NCI-H1105 treated with DMSO at 0.1 percent for 48 hours (cell line): ENCODE measurements at regions not wholly inside any gene's neighbourhood (a gene's known extent, or its start where the extent isn't known, plus 50 kb on each side); places are given as distances from the start of the nearest gene placed in this dataset.

ENCODE experiments used
- DNase-seq: peaks from one replicate; lab custom pipeline; 2025; lab: John Stamatoyannopoulos, UW

DNA sequence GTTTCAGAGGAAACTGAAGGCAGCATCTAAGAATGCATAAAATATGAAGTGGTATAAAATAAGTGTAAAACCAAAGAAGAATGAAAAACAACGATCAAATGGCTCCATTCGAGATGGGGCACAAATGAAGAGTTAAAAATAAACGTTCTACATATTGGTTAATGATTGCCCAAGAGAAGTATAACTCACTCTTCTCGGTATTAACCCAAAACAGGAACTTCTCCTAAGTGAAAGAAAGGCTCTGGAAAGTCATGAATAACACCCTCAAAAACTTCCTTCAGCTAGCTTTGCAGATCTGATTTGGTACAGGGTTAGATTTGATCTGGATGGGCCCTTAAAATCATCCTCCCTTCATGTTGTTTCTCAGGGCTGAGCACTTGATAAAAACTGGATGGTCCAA lies 94.3 kb upstream of the ADO start:
- no peak for DNase-seq

DNA sequence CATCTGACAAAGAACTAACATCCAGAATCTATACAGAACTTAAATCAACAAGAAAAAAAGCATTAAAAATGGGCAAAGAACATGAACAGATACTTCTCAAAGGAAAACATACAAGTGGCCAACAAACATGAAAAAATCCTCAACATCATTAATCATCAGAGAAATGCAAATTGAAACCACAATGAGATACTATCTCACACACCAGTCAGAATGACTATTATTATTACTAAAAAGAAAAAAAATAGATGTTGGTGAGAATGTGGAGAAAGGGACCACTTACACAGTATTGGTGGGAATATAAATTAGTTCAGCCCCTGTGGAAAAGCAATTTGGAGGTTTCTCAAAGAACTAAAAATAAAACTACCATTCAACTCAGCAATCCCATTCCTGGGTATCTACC lies 89.1 kb upstream of the ADO start:
- no peak for DNase-seq

DNA sequence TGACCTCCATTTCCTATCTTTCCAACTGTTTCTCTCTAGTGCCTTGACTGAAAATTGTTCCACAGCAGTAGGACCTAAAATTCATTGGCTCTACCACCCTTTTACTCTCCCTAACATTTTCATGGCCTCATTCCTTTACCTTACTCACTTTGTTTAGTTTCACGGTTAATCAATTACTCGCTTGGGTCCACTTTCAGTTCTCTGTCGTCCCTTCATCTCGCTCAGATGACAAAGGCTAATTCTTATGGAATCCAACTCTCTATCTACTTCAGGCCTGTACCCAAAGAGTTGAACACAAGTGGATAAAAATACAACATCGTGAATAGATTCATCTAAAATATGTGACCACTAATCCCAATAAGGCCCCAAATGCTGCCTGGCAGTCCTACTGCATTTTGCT lies 85.9 kb upstream of the ADO start:
- DNase-seq, result no peak

DNA sequence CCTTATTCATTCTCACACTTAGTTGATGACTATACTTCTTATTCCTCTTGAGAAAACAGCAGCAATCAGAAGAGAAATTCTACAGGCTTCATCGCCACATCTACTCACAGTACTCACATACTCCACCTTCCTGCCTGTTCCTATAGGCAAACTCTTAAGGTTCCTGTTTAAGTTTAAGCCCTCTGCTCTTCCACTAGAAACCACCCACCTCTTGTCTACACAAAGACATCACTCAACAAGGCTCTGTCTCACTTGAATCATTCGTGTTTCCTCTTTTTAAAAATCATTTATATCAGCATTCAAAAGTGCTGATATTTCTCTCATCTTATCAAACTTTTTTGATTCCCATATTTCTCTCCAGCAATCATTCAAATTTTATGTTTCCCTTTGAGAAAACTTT lies 85.5 kb upstream of the ADO start:
- DNase-seq, result no peak

DNA sequence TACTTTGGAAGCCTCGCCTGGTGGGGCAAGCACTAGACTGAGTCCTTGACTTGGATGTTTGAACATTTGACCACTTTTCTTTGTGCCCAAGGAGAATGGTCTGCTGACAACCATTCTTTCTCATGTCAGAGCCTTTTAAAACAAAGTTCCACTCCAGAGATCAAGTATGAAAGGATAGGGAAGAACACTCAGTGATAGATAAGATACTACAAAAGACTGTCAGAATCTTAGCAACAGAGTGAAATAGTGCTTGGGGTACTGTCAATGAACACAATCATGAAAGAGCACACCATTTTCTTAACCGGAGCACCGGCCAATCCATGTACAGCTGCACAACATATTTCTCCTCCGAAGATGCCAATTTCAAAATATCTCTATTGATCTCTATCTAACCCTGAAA lies 82.8 kb upstream of the ADO start:
- DNase-seq, result no peak

DNA sequence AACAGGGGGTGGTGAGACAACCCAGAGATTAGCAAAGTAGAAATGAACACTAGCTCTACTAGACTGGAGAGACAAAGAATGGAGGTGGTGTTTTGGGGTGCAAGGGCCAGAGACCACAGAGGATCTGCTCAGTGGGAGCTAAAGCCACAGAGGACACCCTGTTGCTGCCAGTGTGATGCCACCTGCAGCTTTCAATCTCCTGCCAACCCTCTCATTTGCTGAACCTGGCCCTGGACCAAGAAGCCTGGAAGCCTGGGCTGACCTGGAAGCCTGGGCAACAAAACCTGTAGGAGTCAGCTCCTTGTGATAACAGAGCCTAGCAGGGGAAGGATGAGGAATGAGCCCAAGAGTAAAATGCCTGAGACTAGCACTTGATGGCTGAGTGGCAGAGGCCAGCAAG lies 81.1 kb upstream of the ADO start:
- DNase-seq, result no peak

DNA sequence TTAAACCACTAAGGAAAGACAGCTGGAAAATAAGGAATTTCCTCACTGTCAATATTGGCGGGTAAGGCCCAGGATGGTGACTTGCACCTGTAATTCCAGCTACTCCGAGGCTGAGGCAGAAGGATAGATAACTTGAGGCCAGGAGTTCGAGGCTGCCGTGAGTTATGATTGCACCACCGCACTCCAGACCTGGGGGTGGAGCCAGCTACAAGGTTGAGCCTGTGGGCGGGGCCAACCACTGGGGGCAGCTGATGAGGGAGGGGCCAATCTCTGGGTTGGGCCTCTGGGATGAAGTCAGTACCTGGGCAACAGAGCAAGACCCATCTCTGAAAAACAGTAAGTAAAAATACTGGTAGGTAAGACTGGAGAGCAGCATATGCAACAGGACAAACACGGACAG lies 80.1 kb upstream of the ADO start:
- DNase-seq, result no peak

DNA sequence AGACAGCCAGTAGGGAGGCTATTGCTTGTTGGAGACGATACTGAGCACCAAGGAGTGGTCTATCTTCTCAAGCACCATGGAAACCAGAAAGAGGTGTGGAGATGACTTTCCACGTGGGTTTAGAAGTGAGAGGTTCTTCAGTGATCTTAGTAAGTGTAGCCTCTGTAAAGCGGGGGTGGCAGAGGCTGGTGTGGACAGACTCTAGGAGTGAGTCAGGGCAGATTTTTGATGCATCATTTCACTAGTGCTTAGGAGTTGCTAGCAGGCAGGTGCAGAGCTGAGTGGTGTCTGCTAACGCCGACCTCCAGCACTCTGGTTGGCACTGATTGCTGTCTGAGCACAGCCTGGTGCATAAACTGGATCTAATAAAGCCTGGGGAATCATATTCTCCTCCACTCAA lies 78.4 kb upstream of the ADO start:
- DNase-seq, result no peak

DNA sequence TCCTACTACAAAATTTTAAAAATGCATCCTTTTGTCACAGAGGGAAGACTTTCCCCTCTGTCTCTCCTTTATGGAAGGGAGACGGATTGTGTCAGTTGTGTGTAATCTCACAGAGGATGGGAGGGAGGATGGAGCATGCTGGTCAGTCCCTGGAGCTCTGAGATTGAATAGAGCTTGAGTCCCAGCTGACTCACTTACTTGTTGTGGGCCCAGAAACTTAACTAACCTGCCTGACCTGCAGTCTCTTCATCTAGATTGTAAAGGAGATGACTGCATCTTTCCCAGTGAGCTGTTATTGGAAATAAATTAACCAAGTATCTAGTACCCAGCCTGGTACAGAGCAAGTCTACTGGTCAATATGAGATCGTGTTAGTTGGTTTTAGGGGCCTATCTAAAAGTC lies 77.9 kb upstream of the ADO start:
- DNase-seq, result no peak

DNA sequence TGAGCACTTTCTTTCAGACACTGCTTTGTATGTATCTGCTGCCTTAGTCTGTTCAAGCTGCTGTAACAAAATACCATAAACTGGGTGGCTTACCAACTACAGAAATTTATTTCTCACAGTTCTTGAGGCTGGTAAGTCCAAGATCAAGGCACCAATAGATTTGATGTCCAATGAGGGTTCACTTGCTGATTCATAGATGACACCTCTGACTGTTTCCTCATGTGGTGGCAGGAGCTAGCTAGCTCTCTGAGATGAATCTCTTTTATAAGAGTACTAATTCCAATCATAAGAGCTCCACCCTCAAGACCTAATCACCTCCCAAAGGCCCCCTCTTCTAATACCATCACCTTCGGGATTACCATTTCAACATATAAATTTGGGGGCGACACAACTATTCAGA lies 76.6 kb upstream of the ADO start:
- no peak for DNase-seq

DNA sequence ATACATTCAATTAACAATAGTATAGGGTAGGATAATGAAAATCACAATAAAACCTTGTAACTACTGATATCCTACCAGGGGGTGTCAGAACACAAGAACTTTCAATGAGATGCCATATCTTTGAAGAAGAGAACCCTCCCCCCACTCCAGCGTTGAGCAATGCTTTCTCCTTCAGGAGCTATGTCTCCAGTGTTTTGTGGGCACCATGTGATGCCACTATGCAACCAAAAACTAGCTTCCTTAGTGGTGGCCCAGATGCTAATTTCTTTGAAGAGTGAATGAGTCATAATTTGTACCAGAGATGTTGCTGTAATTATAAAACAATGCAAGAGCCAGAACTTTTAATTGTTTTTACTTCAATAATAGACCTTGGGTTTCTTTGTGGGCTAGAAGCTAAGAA lies 76.0 kb upstream of the ADO start:
- no peak for DNase-seq

DNA sequence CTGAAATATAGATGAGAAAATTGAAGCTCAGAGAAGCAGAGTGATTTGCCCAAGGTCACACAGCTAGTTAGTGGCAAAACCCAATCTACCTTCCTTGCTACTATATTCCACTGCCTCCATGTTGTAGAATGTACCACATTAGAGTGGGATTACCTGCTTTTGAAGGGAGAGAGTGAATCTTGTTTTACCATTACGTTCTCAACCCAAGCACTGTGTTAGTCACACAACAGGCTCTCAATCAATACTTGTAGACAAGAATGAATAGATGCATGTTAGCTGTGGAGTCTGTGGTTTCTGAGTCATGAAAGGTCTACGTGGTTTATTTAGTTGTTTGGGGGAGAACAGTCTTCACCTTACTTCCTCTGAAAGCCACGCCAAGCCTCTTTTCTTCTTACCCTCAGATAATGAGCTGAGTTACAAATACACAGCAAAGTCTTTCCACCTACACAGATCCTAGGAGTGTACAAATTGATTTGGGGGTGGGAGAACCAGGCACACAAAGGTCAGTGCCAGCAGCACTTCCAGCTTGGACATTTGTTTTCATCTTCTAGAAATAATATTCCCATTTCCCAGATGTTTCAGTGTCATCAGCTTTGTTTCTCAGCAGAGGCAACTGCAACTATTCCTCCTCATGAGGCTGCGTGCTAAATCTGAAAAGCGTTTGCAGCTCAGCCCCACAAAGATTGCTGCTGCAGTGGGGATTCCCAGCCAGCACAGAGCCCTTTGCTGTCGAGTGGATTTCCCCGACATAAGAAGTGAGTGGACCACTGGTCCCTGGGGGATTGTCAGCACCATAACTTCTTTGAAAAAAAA lies 71.5 kb upstream of the ADO start:
- no peak for DNase-seq

DNA sequence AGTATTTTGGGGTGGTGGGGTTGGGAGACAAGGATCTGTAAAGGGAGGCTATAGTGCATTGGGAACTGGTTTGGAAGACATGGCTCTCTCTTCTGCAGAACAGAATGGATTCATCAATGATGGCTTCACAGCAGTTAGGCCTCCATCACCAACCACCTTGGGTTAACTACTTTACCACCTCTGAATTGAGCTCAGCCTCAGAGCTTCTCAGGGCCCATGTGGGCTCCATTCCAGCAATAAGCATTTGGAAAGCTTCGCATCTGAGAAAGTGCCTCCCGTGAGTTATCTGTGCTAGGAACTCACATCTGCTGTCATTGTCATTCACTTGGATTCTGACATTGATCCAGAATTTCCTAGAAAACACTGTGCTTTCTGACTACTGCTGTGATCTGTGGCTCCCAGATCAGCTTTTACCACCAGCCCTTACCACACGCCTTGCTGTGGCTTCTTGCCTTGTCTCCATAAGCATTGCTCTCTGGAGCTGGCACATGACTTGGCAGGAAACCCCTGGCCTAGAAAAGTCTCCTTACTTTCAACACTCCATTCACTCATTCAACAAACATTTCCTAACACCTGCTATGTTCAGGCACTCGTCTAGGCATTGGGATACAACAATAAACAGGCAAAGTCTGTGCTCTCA lies 70.7 kb upstream of the ADO start:
- DNase-seq, result no peak

DNA sequence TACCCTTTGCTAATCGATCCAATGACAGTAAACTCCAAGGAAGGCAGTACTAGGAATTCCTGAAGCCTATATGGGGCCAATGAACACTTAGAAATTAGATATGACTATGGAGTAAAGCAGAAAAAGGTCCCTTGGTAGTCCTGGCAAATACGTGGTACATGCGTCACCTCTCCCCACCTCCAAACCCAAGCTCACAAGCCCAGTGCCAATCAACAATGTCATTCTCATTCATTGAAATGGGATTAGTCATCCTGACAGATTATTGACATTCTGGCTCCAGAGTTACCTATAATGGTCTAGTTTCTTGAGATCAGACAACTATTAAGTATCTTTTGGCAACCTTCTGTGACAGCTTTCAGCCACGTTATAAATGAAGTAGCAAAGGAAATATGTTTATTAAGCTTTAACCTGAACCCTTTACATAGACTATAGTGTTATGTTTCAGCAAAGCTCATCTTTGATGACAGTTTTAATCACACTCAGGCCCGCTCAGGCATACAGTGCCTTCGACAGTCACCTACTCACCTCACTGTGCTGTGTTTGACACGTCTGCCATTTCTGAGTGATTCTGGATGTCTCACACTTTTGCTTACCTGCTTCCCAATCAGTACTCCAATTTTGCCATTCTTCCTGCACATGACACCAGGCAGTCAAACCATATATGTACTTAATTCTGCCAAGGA lies 69.6 kb upstream of the ADO start:
- DNase-seq, result no peak

DNA sequence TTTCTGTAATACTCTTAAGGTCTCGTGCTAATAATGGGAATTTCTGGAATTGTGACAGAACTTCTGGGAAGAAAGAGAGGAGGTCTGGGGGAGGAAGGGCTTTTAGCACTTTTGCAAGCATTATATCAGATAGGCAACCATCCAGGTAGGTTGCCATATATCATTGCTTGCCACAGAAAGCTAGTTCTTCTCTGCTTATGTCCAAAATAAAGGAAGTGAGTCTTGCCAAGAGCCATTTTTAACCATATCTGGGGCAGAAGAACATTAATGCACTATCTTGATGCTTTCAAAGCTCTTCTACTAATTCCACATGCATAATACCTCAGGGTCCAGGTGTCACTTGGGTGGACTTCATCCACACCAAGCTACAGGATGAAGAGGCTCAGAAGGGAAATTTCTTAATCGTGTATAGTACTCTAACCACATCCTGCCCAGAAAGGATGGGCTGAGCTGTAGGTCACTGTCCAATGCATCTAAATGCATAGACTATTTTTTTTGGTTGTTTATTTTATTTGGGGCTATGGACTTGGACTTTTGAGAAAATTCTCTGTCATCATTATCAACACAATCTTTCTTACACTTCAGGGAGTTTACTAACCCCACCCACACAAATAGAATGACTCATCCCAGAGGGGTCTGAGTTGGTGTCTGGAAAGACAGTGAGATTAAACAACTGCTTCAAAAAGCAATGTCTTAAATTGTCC lies 68.9 kb upstream of the ADO start:
- DNase-seq, result no peak

DNA sequence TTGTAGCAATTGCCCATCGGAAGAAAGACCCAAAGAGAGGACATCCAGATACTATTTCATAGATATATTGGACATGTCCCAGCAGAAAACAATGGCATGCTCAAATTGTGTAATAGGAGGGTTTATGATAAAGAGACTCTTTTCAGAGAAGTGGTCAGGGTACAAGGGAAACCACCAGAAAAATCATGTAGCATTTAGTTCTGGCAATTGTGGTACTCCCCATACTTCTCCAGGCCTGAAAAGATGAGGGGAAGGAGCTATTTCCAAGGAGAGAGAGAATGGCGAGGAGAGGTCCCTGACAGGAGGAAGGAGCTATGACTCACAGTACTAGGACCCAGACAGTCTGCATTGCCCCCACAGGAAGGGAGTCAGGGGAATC lies 68.4 kb upstream of the ADO start:
- DNase-seq, result no peak

DNA sequence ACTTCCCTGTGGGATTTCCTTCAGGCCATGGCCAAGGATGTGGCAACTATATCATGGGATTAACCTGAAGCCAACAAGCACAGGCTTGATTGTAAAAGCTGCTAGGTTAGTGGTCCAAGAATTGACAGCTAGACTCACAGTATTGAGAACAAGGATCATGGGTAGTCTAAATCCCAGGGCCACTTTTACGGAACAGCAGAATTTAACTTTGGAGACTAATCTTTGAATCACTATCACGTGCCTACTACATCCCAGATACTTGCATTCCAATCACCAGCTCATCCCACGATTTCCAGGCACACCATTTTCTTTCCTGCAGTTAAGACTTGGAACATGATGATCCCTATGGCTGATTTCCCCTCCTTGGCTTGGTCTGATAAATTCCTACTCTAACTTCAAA lies 65.6 kb upstream of the ADO start:
- DNase-seq, result no peak

DNA sequence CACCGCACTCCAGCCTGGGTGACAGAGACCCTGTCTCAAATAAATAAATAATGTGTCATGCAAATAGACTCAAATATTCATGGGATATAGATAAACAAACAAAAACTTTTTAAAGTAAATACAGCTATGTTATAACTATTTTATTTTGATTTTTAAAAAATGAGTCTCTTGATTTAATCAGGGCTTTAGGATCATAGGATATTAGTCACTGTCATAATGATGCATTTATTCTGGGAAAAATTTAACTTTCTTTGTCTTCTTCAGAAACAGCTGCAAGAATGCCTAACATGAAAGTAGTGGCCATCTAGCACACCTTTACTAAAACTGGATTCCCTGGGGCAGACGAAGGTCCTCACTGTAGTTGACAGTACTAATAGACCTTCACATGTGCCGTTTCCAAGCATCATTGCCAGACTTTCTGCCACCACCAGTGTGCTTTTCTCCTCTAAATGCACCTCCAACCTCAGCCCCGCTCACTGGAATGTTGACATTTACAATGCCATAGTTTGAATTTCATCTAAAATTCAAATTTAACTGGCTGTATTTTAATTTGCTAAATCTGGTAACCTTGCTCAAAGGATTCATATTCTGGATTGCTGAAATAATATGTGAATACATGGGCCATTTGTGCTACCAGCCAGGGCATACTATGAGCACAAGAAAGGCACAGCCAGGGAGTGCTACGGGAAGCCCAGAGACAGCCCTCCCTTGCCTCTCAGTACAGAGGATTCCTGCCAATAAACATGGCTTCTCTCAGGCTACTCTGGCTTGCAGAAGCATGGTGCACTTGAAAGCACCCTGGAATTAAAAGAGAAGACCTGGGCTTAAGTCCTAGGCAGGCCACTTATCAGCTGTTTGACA lies 63.4 kb upstream of the ADO start:
- DNase-seq, result no peak

DNA sequence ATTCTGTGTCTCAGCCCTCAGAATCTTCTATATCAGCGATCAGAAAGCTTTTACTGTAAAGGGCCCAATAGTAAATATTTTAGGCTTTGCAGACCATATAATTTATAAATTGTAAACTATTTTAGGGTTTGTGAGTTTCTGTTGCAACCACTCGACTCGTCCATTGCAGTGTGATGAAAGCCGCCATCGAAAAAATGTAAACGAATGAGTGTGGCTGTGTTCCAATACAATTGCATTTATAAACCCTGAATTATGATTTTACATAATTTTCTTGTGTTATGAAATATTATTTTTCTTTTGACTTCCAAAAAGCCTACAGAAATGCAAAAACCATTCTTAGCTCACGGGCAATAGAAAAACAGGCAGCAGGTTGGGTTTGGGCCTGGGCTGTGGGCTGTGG lies 62.5 kb upstream of the ADO start:
- no peak for DNase-seq

DNA sequence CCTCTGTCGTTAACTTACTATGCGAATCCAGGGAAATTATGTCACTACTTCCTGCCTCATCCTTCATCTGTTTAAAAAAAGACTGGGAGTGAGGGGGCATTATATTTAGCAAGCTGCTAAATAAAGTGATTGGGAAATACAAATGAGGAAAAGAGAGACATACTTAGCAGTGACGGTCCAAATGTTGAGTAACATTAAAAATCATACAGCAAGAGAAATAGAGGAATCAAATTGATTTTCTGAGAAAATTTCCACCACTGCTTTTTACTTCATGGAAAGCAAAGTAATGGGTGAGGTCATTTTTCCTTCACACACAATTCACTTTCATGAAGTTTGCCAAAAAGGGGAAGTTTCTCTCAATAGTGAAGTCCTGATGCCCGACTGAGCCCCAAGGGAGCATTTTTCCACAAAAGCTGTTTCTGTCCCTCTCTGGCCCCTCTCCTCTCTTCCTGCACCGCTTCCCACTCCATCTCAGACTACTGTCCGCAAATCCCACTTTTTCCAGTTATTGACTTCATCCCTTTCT lies 61.9 kb upstream of the ADO start:
- DNase-seq, result no peak

DNA sequence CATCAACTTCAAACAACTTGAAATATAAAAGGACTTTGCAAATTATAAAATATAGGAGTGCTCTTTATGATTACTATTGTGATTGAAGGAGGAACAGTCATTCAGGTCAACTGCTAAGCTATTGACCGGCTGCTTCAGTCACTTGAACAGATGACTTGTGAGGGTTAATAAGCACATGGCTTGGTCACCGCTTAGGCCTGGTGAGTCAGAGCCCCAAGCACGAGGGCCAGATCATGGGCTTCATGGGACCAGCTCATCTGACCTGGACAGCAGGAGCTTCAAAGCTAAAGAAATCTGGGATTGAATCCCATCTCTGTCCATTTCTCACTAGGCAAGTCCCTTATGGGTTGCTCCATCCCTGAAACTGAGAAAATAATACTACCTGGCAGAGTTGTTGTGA lies 60.4 kb upstream of the ADO start:
- no peak for DNase-seq

DNA sequence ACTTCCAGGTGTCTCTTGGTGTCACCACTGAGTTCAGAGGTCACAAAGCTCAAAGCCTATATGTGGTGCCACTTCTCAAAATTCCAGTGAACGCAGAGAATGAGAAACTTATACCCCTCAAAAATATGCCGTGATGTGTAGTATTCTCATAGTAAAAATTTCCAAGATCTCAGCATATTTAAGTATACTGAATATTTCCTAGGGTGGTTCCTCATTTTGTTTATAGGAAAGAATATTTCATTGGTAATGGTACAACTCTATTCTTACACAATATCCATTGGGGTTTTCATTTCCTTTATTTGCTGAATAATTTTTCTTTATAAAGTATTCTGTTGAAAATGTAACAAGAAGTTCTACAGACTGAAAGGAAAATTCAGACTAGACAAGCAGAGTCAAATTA lies 58.9 kb upstream of the ADO start:
- DNase-seq, result no peak
